ENCODE measurements at regions not wholly inside any gene's neighbourhood (a gene's known extent, or its start where the extent isn't known, plus 50 kb on each side); places are given as distances from the start of the nearest gene placed in this dataset.

- TF ChIP-seq ZNF462 (CRISPR knock-in tag; IDR thresholded peaks at IDR 0.05) (no peak), REST (IDR thresholded peaks at IDR 0.05; ENCODE audit: unreplicated experiment) (no peak), EZH2phosphoT487 (IDR thresholded peaks at IDR 0.05; ENCODE audit: unreplicated experiment) (no peak), CTCF (conservative IDR thresholded peaks at IDR 0.05; ENCODE audit: low read depth in 2 of 2) (no peak), ZNF114 (CRISPR knock-in tag; IDR thresholded peaks at IDR 0.05) (no peak), POLR2AphosphoS5 (IDR thresholded peaks at IDR 0.05; ENCODE audit: low read depth) (no peak)
Measured at GRCh38 chr16:49931916-49932315, 76.0 kb upstream of the ZNF423 start (continued).

Measured in GM23338 (cell line).